ENCODE measurements at regions not wholly inside any gene's neighbourhood (a gene's known extent, or its start where the extent isn't known, plus 50 kb on each side); places are given as distances from the start of the nearest gene placed in this dataset.

DNA sequence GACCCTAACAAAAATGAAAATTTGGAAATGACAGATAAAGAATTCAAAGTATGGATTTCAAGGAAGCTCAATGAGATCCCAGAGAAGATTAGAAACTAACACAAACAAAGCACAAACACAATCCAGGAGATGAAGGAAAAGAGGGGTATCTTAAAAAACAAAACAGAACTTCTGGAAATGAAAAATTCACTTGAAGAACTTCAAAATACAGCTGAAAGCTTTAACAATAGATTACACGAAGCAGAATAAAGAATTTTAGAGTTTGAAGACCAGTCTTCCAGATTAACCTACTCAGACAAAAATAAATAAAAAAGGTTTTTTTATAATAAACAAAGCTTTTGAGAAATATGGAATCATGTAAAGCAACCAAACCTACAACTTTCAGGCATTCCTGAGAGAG, 671.8 kb upstream of the SLC39A10 start:
- TF ChIP-seq POLR2A (IDR thresholded peaks at IDR 0.05; ENCODE audit: borderline replicate concordance, extremely low read depth, insufficient read depth, insufficient read length) (no peak), ZNF274 (IDR thresholded peaks at IDR 0.05; ENCODE audit: low read depth, low read length) (no peak), ELF1 (IDR thresholded peaks at IDR 0.05; ENCODE audit: borderline replicate concordance, low read depth) (no peak), YY1 (IDR thresholded peaks at IDR 0.05; ENCODE audit: extremely low read depth, insufficient replicate concordance, low read depth, low read length) (no peak), EGR1 (IDR thresholded peaks at IDR 0.05; ENCODE audit: low read depth) (no peak), SRF (IDR thresholded peaks at IDR 0.05; ENCODE audit: low read depth) (no peak), FOSL1 (IDR thresholded peaks at IDR 0.05; ENCODE audit: low read depth) (no peak), SIN3A (IDR thresholded peaks at IDR 0.05; ENCODE audit: low read depth) (no peak)
- TF ChIP-seq, protein P1, sequence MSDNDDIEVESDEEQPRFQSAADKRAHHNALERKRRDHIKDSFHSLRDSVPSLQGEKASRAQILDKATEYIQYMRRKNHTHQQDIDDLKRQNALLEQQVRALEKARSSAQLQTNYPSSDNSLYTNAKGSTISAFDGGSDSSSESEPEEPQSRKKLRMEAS (IDR thresholded peaks at IDR 0.05): no peak
- TF ChIP-seq, protein P2, sequence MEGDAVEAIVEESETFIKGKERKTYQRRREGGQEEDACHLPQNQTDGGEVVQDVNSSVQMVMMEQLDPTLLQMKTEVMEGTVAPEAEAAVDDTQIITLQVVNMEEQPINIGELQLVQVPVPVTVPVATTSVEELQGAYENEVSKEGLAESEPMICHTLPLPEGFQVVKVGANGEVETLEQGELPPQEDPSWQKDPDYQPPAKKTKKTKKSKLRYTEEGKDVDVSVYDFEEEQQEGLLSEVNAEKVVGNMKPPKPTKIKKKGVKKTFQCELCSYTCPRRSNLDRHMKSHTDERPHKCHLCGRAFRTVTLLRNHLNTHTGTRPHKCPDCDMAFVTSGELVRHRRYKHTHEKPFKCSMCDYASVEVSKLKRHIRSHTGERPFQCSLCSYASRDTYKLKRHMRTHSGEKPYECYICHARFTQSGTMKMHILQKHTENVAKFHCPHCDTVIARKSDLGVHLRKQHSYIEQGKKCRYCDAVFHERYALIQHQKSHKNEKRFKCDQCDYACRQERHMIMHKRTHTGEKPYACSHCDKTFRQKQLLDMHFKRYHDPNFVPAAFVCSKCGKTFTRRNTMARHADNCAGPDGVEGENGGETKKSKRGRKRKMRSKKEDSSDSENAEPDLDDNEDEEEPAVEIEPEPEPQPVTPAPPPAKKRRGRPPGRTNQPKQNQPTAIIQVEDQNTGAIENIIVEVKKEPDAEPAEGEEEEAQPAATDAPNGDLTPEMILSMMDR (IDR thresholded peaks at IDR 0.05 in 2 of 3, conservative IDR thresholded peaks at IDR 0.05 in 1 of 3; ENCODE audit: borderline replicate concordance in 1 of 3, insufficient read depth in 1 of 3, low read depth in 2 of 3, low read length in 2 of 3): no peak

All from HCT116 (cell line).